ENCODE measurements at regions not wholly inside any gene's neighbourhood (a gene's known extent, or its start where the extent isn't known, plus 50 kb on each side); places are given as distances from the start of the nearest gene placed in this dataset.

- no peaks in the 10 kb centered on the region for H3K4me1 ChIP-seq
- no peaks in the 10 kb centered on the region for H3K36me3 ChIP-seq
- no peak for ATAC-seq (ENCODE audit: low FRiP score in 2 of 2)
- H3K4me3 ChIP-seq = no peak overlapping the region
- no peak overlapping the region for H3K27ac ChIP-seq
- DNase-seq = no peak
- H3K9me3 ChIP-seq = no peaks in the 10 kb centered on the region
- 69 to 75% methylated on average over 12 of the region's 12 CpGs for WGBS, 2 donors
- no peak for TF ChIP-seq EP300 (IDR thresholded peaks at IDR 0.05)
- no peak for TF ChIP-seq POLR2A (IDR thresholded peaks at IDR 0.05)
- no peak for TF ChIP-seq POLR2AphosphoS5 (IDR thresholded peaks at IDR 0.05)
- no peaks in the 10 kb centered on the region for H3K27me3 ChIP-seq
Measured at GRCh38 chrX:518319-518718, 112.3 kb upstream of the SHOX start.

GRCh38 chrX:519741-520140, 110.8 kb upstream of the SHOX start:
- TF ChIP-seq POLR2AphosphoS5 (IDR thresholded peaks at IDR 0.05) (no peak), EP300 (IDR thresholded peaks at IDR 0.05) (no peak), POLR2A (IDR thresholded peaks at IDR 0.05) (no peak)
- TF ChIP-seq, protein P1, sequence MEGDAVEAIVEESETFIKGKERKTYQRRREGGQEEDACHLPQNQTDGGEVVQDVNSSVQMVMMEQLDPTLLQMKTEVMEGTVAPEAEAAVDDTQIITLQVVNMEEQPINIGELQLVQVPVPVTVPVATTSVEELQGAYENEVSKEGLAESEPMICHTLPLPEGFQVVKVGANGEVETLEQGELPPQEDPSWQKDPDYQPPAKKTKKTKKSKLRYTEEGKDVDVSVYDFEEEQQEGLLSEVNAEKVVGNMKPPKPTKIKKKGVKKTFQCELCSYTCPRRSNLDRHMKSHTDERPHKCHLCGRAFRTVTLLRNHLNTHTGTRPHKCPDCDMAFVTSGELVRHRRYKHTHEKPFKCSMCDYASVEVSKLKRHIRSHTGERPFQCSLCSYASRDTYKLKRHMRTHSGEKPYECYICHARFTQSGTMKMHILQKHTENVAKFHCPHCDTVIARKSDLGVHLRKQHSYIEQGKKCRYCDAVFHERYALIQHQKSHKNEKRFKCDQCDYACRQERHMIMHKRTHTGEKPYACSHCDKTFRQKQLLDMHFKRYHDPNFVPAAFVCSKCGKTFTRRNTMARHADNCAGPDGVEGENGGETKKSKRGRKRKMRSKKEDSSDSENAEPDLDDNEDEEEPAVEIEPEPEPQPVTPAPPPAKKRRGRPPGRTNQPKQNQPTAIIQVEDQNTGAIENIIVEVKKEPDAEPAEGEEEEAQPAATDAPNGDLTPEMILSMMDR (IDR thresholded peaks at IDR 0.05) = no peak
- no peak for ATAC-seq (ENCODE audit: low FRiP score in 2 of 2)
- no peaks in the 10 kb centered on the region for H3K36me3 ChIP-seq
- no peak overlapping the region for H3K27ac ChIP-seq
- no peaks in the 10 kb centered on the region for H3K4me1 ChIP-seq
- H3K9me3 ChIP-seq = no peaks in the 10 kb centered on the region
- DNase-seq = no peak
- no peaks in the 10 kb centered on the region for H3K27me3 ChIP-seq
- H3K4me3 ChIP-seq = no peak overlapping the region
- WGBS, 2 donors = 23 to 31% methylated on average over 9 of the region's 9 CpGs

GRCh38 chrX:522456-522855, 108.1 kb upstream of the SHOX start:
- H3K27ac ChIP-seq = no peak overlapping the region
- no peak for DNase-seq
- peaks cover 3 to 9% (median 5%) of the 10 kb centered on the region in 4 donors for H3K9me3 ChIP-seq
- no peak overlapping the region for H3K4me3 ChIP-seq
- H3K27me3 ChIP-seq = no peaks in the 10 kb centered on the region
- ATAC-seq (ENCODE audit: low FRiP score in 2 of 2) = no peak
- H3K36me3 ChIP-seq = no peaks in the 10 kb centered on the region
- no peaks in the 10 kb centered on the region for H3K4me1 ChIP-seq
- TF ChIP-seq EP300 (IDR thresholded peaks at IDR 0.05) (no peak), POLR2AphosphoS5 (IDR thresholded peaks at IDR 0.05) (no peak), POLR2A (IDR thresholded peaks at IDR 0.05) (no peak)
- TF ChIP-seq, protein P1 (IDR thresholded peaks at IDR 0.05) = no peak

DNA sequence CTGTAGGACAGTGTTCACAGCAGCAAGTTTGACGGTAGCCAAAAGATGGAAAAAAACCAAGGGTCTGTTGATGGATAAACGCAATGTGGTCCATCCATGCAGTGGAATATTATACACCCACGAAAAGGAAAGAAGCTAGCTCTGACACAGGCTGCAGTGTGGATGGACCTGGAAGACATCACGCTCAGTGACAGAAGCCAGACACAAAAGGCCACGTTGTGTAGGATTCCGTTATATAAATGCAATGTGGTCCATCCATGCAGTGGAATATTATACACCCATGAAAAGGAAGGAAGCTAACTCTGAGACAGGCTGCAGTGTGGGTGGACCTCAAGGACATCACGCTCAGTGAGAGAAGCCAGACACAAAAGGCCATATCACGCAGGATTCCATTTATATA, 105.5 kb upstream of the SHOX start:
- 88 to 91% methylated on average over 8 of the region's 8 CpGs for WGBS, 2 donors
- Histone ChIP-seq H3K4me3 (no peak overlapping the region), H3K36me3 (no peaks in the 10 kb centered on the region), H3K9me3 (peaks cover 3 to 9% (median 5%) of the 10 kb centered on the region in 4 donors), H3K4me1 (no peaks in the 10 kb centered on the region), H3K27ac (no peak overlapping the region), H3K27me3 (no peaks in the 10 kb centered on the region)
- no peak for ATAC-seq (ENCODE audit: low FRiP score in 2 of 2)
- DNase-seq = no peak
- TF ChIP-seq, protein P1 (IDR thresholded peaks at IDR 0.05) = no peak
- TF ChIP-seq EP300 (IDR thresholded peaks at IDR 0.05) = no peak
- no peak for TF ChIP-seq POLR2A (IDR thresholded peaks at IDR 0.05)
- no peak for TF ChIP-seq POLR2AphosphoS5 (IDR thresholded peaks at IDR 0.05)

DNA sequence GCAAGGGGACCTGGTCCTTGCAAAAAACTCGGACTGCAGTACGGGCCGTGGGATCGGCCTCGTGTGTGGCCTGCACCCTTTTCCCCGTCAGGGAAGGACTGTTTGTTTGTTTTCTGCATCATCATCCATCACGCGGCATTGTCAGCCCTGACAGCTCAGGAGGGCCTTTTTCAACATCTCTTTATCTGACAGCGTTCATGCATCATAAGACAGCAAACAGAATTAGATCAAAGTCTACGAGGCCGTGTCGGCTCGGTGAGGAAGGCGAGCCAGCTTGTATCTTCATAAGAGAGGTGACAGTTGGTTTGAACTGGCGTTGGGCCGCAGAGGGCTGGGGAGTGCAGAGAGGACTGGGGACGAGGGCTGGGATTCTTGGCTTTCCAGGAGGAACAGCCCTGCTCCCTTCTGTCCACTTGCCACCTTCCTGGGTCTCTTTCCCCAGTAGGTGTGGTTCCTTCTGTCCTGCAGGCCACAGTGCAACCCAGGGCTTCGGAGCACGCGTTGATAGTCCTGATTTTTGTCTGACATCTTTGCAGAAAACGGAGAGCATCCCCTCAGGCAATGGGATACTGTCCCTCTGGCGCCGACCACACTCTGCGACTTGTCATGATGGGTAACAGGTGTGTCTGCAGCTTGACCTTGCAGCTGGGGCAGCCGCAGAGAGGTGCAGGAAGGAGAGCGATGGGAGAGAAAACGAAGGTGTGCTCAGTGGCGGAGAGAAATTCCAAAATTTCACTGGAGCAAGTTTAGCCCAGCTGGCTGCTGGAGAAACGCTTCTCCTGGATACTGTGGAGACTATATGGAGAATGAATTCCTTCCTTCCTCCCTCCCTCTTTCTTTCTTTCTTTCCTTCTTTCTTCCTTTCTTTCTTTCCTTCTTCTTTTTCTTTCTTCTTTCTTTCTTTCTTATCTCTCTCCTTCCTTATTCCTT, 104.0 kb upstream of the SHOX start:
- Histone ChIP-seq H3K4me3 (no peak overlapping the region), H3K4me1 (no peaks in the 10 kb centered on the region), H3K27ac (no peak overlapping the region), H3K36me3 (no peaks in the 10 kb centered on the region), H3K9me3 (peaks cover 3 to 9% (median 5%) of the 10 kb centered on the region in 4 donors), H3K27me3 (no peaks in the 10 kb centered on the region)
- ATAC-seq (ENCODE audit: low FRiP score in 2 of 2) (no peak), DNase-seq (no peak)
- TF ChIP-seq POLR2A (IDR thresholded peaks at IDR 0.05) (no peak), EP300 (IDR thresholded peaks at IDR 0.05) (no peak), POLR2AphosphoS5 (IDR thresholded peaks at IDR 0.05) (no peak)
- TF ChIP-seq, protein P1 (IDR thresholded peaks at IDR 0.05) = no peak
- 29 to 30% methylated on average over 29 of the region's 29 CpGs for WGBS, 2 donors

All from upper lobe of left lung (tissue), 6 donors.